Gastroesophageal sphincter (tissue), 4 donors: ENCODE measurements at regions not wholly inside any gene's neighbourhood (a gene's known extent, or its start where the extent isn't known, plus 50 kb on each side); places are given as distances from the start of the nearest gene placed in this dataset.

Experiments used
- ATAC-seq: fragments of 150-250 bp; one replicate; pipeline ENCODE4 v1.9.1; 2016; ENCODE audit warnings: mild to moderate bottlenecking, moderate library complexity
- H3K27ac ChIP-seq, 4 donors: fragments of 200-600 bp; sonication (generic) in 3 of 4; 1 replicate in 3 of 4; 2 replicates in 1 of 4; pipeline ENCODE4 v1.5.1; 2016 to 2019
- H3K27me3 ChIP-seq: fragments of 200-600 bp; sonication (generic); one replicate; pipeline ENCODE4 v1.5.1; 2019
- H3K36me3 ChIP-seq, 2 donors: fragments of 200-600 bp; sonication (generic); one replicate each; pipeline ENCODE4 v1.5.1; 2019; ENCODE audit warnings: control low read depth in 1 of 2
- H3K4me1 ChIP-seq, 3 donors: fragments of 200-600 bp; sonication (generic); 1 replicate in 2 of 3; 2 replicates in 1 of 3; pipeline ENCODE4 v1.5.1; 2016 to 2019; ENCODE audit warnings: control low read depth in 2 of 3
- H3K4me3 ChIP-seq, 2 donors: fragments of 200-600 bp; sonication (generic); one replicate each; pipeline ENCODE4 v1.5.1; 2019; ENCODE audit warnings: mild to moderate bottlenecking in 1 of 2, moderate library complexity in 1 of 2
- H3K9me3 ChIP-seq, 3 donors: fragments of 200-600 bp; sonication (generic); one replicate each; pipeline ENCODE4 v1.5.1; 2017 to 2019; ENCODE audit warnings: control low read depth in 2 of 3
- CTCF ChIP-seq, 4 experiments: fragments of 200-600 bp in 2 of 4; fragments of 450-650 bp in 2 of 4; sonication (generic) in 1 of 4; IDR thresholded peaks; one replicate each; pipeline ENCODE4 v1.5.1; 2017 to 2019; ENCODE audit warnings: antibody characterized with exemption in 4 of 4, mild to moderate bottlenecking in 2 of 4, moderate library complexity in 2 of 4
- EP300 ChIP-seq: sonication (generic); formaldehyde crosslinking; IDR thresholded peaks from one replicate; pipeline ENCODE4 v1.6.1; 2017; ENCODE audit warnings: antibody characterized with exemption, mild to moderate bottlenecking
- POLR2A ChIP-seq, 2 donors: fragments of 450-650 bp; IDR thresholded peaks; one replicate each; pipeline ENCODE4 v1.6.1; 2017; ENCODE audit warnings: antibody characterized with exemption in 2 of 2, mild to moderate bottlenecking in 2 of 2, moderate library complexity in 1 of 2
- POLR2AphosphoS5 ChIP-seq: sonication (generic); formaldehyde crosslinking; IDR thresholded peaks from one replicate; pipeline ENCODE4 v1.6.1; 2017; ENCODE audit warnings: antibody characterized with exemption
- WGBS, 2 donors: methylation state at CpG; one replicate each; pipeline ENCODE4 v1.1.5; 2018; ENCODE audit warnings: low coverage in 1 of 2; 5-methylcytosine and 5-hydroxymethylcytosine counted together

- peak overlapping the region in 3 of 4 donors; percentile 5 to 61 (median 47) for H3K27ac ChIP-seq
- 88 to 91% methylated on average over 4 of the region's 4 CpGs for WGBS, 2 donors
- ATAC-seq = no peak
- peaks cover 0 to 43% of the 10 kb centered on the region in 2 donors for H3K36me3 ChIP-seq
- H3K4me3 ChIP-seq = no peak overlapping the region
- no peaks in the 10 kb centered on the region for H3K9me3 ChIP-seq
- TF ChIP-seq CTCF (IDR thresholded peaks at IDR 0.05) (no peak), EP300 (no peak), POLR2A (IDR thresholded peaks at IDR 0.05) (no peak), POLR2AphosphoS5 (no peak)
- H3K4me1 ChIP-seq = peaks cover 20 to 98% (median 39%) of the 10 kb centered on the region in 3 donors
- no peaks in the 10 kb centered on the region for H3K27me3 ChIP-seq
Measured at GRCh38 chr3:141418751-141419150, 50.4 kb downstream of the ZBTB38 start.

- 61 to 75% methylated on average over 2 to 3 of the region's 5 CpGs for WGBS, 2 donors
- peaks cover 20 to 98% (median 28%) of the 10 kb centered on the region in 3 donors for H3K4me1 ChIP-seq
- peak; percentile 65 for ATAC-seq
- peaks cover 0 to 32% of the 10 kb centered on the region in 2 donors for H3K36me3 ChIP-seq
- H3K27me3 ChIP-seq = no peaks in the 10 kb centered on the region
- no peak for TF ChIP-seq POLR2A (IDR thresholded peaks at IDR 0.05)
- no peak for TF ChIP-seq CTCF (IDR thresholded peaks at IDR 0.05)
- H3K9me3 ChIP-seq = no peaks in the 10 kb centered on the region
- peak overlapping the region in 3 of 4 donors; percentile 5 to 61 (median 56) for H3K27ac ChIP-seq
- H3K4me3 ChIP-seq = no peak overlapping the region
Measured at GRCh38 chr3:141419946-141420345, 51.6 kb downstream of the ZBTB38 start.

GRCh38 chr3:141421186-141421585 is 52.9 kb downstream of the ZBTB38 start:
- 67% methylated on average over 1 of the region's 2 CpGs; no CpG with 5 or more reads in 1 of the 2 donors for WGBS, 2 donors
- Histone ChIP-seq H3K27me3 (no peaks in the 10 kb centered on the region), H3K36me3 (peaks cover 0 to 23% of the 10 kb centered on the region in 2 donors), H3K9me3 (no peaks in the 10 kb centered on the region), H3K4me3 (no peak overlapping the region), H3K4me1 (peaks cover 15 to 98% (median 25%) of the 10 kb centered on the region in 3 donors), H3K27ac (peak overlapping the region in 3 of 4 donors; percentile 54 to 61 (median 56))
- ATAC-seq = no peak
- TF ChIP-seq POLR2A (IDR thresholded peaks at IDR 0.05) = no peak
- TF ChIP-seq CTCF (IDR thresholded peaks at IDR 0.05) = no peak
- TF ChIP-seq EP300 = no peak
- no peak for TF ChIP-seq POLR2AphosphoS5

- Histone ChIP-seq H3K27me3 (no peaks in the 10 kb centered on the region), H3K9me3 (no peaks in the 10 kb centered on the region), H3K36me3 (peaks cover 0 to 21% of the 10 kb centered on the region in 2 donors), H3K27ac (peak overlapping the region; percentile 44 to 61 (median 55)), H3K4me3 (no peak overlapping the region), H3K4me1 (peaks cover 17 to 98% (median 25%) of the 10 kb centered on the region in 3 donors)
- WGBS, 2 donors = 71 to 100% methylated on average over 1 to 3 of the region's 5 CpGs
- no peak for ATAC-seq
- TF ChIP-seq CTCF (IDR thresholded peaks at IDR 0.05) (no peak), POLR2AphosphoS5 (no peak), POLR2A (IDR thresholded peaks at IDR 0.05) (no peak), EP300 (no peak)
Measured at GRCh38 chr3:141421639-141422319, 53.5 kb downstream of the ZBTB38 start.
